ENCODE measurements at regions not wholly inside any gene's neighbourhood (a gene's known extent, or its start where the extent isn't known, plus 50 kb on each side); places are given as distances from the start of the nearest gene placed in this dataset.

DNA sequence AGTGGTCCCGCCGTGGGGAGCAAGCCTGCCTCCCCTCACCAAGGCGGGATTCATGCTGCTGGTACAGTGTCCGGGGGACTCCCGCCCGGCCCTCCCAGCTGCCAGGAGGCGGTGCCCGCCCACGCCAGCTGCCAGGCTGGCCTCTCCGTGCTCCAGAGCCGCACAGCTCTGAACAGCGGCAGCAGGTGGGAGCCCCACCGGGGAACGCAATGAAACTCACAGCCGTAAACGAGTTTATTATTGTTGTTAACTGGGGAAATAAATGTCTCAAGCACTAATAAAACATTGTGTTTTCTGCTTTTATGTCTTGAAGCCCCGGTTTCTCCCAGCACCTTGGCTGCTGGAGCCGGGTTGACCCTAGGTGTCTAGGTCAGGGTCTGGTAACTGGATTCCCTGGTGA, 317.7 kb upstream of the TLE3 start:
- ChIA-PET CTCF (no interaction called here), RAD21 (ENCODE audit: low non-redundant PET in 1 of 2, low total read pairs in 2 of 2, uncharacterized antibody in 2 of 2, unreplicated experiment in 2 of 2) (no interaction called here), POLR2A (no interaction called here)
- intact Hi-C loops (cut with micrococcal nuclease), result no loop called here
- no TSS peak for BruUV-seq (replicated peaks)
- peaks cover 17% of the 10 kb centered on the region; the same call in 1 of the 2 replicates for H3K27me3 ChIP-seq (ENCODE audit: insufficient read depth, low read length)
- DNase-seq (ENCODE audit: low read depth, low spot score), result no peak
- no peak overlapping the region for H3K4me2 ChIP-seq (ENCODE audit: low read length)
- H3K79me2 ChIP-seq (ENCODE audit: insufficient read depth, low read length), result no peaks in the 10 kb centered on the region
- H3K9me3 ChIP-seq (ENCODE audit: control insufficient read depth in 1 of 2, insufficient read depth in 1 of 2, low read depth in 1 of 2, low read length in 2 of 2), result no peaks in the 10 kb centered on the region
- H3K27ac ChIP-seq (ENCODE audit: low read depth, low read length), result no peak overlapping the region
- H2AFZ ChIP-seq (ENCODE audit: low read depth, low read length, poor library complexity, severe bottlenecking), result no peak overlapping the region
- TF ChIP-seq, protein P1, sequence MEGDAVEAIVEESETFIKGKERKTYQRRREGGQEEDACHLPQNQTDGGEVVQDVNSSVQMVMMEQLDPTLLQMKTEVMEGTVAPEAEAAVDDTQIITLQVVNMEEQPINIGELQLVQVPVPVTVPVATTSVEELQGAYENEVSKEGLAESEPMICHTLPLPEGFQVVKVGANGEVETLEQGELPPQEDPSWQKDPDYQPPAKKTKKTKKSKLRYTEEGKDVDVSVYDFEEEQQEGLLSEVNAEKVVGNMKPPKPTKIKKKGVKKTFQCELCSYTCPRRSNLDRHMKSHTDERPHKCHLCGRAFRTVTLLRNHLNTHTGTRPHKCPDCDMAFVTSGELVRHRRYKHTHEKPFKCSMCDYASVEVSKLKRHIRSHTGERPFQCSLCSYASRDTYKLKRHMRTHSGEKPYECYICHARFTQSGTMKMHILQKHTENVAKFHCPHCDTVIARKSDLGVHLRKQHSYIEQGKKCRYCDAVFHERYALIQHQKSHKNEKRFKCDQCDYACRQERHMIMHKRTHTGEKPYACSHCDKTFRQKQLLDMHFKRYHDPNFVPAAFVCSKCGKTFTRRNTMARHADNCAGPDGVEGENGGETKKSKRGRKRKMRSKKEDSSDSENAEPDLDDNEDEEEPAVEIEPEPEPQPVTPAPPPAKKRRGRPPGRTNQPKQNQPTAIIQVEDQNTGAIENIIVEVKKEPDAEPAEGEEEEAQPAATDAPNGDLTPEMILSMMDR (IDR thresholded peaks at IDR 0.05 in 2 of 3, conservative IDR thresholded peaks at IDR 0.05 in 1 of 3; ENCODE audit: borderline replicate concordance in 1 of 3, insufficient read depth in 1 of 3, low read depth in 2 of 3, low read length in 2 of 3), result no peak
- no peak for TF ChIP-seq EGR1 (IDR thresholded peaks at IDR 0.05; ENCODE audit: low read depth)
- TF ChIP-seq CEBPB (IDR thresholded peaks at IDR 0.05; ENCODE audit: low read depth), result no peak
- no peak for TF ChIP-seq FOSL1 (IDR thresholded peaks at IDR 0.05; ENCODE audit: low read depth)
- TF ChIP-seq, protein P2, sequence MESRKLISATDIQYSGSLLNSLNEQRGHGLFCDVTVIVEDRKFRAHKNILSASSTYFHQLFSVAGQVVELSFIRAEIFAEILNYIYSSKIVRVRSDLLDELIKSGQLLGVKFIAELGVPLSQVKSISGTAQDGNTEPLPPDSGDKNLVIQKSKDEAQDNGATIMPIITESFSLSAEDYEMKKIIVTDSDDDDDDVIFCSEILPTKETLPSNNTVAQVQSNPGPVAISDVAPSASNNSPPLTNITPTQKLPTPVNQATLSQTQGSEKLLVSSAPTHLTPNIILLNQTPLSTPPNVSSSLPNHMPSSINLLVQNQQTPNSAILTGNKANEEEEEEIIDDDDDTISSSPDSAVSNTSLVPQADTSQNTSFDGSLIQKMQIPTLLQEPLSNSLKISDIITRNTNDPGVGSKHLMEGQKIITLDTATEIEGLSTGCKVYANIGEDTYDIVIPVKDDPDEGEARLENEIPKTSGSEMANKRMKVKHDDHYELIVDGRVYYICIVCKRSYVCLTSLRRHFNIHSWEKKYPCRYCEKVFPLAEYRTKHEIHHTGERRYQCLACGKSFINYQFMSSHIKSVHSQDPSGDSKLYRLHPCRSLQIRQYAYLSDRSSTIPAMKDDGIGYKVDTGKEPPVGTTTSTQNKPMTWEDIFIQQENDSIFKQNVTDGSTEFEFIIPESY (IDR thresholded peaks at IDR 0.05; ENCODE audit: extremely low read depth, insufficient replicate concordance, low read length), result no peak
- TF ChIP-seq, protein P3, sequence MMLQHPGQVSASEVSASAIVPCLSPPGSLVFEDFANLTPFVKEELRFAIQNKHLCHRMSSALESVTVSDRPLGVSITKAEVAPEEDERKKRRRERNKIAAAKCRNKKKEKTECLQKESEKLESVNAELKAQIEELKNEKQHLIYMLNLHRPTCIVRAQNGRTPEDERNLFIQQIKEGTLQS (IDR thresholded peaks at IDR 0.05), result no peak
- TF ChIP-seq SIN3A (IDR thresholded peaks at IDR 0.05; ENCODE audit: low read depth), result no peak
- TF ChIP-seq JUND (IDR thresholded peaks at IDR 0.05), result no peak
- no peak for TF ChIP-seq RAD21 (IDR thresholded peaks at IDR 0.05; ENCODE audit: low read depth)
- no peak for TF ChIP-seq ZFX (IDR thresholded peaks at IDR 0.05)
- TF ChIP-seq EZH2 (IDR thresholded peaks at IDR 0.05), result no peak
- H3K36me3 ChIP-seq (ENCODE audit: control insufficient read depth in 1 of 2, insufficient read depth in 2 of 2, low read length in 2 of 2), result no peaks in the 10 kb centered on the region
- no peak overlapping the region for H3K4me3 ChIP-seq (replicated peaks in 1 of 2; ENCODE audit: low read depth in 1 of 2, low read length in 2 of 2)
- H3K9me2 ChIP-seq (ENCODE audit: insufficient read depth), result no peaks in the 10 kb centered on the region
- H3K4me1 ChIP-seq (ENCODE audit: control insufficient read depth in 1 of 2, insufficient read depth in 2 of 2, low read length in 2 of 2), result no peaks in the 10 kb centered on the region; a peak in 1 of 4 replicates
- H3K9ac ChIP-seq (ENCODE audit: low read length), result no peak overlapping the region
- ATAC-seq, result no peak
- no peaks in the 10 kb centered on the region for H4K20me1 ChIP-seq (ENCODE audit: insufficient read depth)
